ENCODE measurements at regions not wholly inside any gene's neighbourhood (a gene's known extent, or its start where the extent isn't known, plus 50 kb on each side); places are given as distances from the start of the nearest gene placed in this dataset.

GRCh38 chr3:113064183-113064582 lies 73.4 kb downstream of the GTPBP8 start:
- Histone ChIP-seq H3K4me2 (ENCODE audit: insufficient read depth, low read length) (no peak overlapping the region), H4K20me1 (replicated peaks; ENCODE audit: control insufficient read depth, insufficient read depth, low read length) (no peaks in the 10 kb centered on the region), H3K9me3 (replicated peaks; ENCODE audit: control insufficient read depth, insufficient read depth, low read depth, low read length) (no peaks in the 10 kb centered on the region), H3K9ac (ENCODE audit: insufficient read depth in 1 of 2, low read depth in 2 of 2, low read length in 2 of 2) (no peak overlapping the region), H3K27ac (ENCODE audit: extremely low read depth, low read depth, low read length) (no peak overlapping the region), H2AFZ (ENCODE audit: low read depth, low read length) (no peak overlapping the region), H3K4me3 (no peak overlapping the region), H3K27me3 (ENCODE audit: control insufficient read depth in 2 of 2, insufficient read depth in 2 of 2, low read length in 2 of 2) (no peaks in the 10 kb centered on the region; a peak in 1 of 5 replicates), H3K4me1 (replicated peaks in 1 of 2; ENCODE audit: control insufficient read depth in 2 of 2, insufficient read depth in 2 of 2, low read length in 2 of 2) (no peaks in the 10 kb centered on the region), H3K36me3 (ENCODE audit: control insufficient read depth, insufficient read depth, low read length) (no peaks in the 10 kb centered on the region), H3K79me2 (ENCODE audit: control insufficient read depth, insufficient read depth, low read length) (no peaks in the 10 kb centered on the region), H3K9me1 (ENCODE audit: control insufficient read depth, insufficient read depth, low read length) (no peaks in the 10 kb centered on the region)
- WGBS (ENCODE audit: insufficient coverage, low coverage, missing lambda C conversion rate): 0% methylated on average over 1 of the region's 1 CpG
- FAIRE-seq: no peak
- intact Hi-C loops (cut with micrococcal nuclease) (no loop called here), in situ Hi-C loops (cut with MboI) (loop anchor here (25.0 kb wide), 1 partner anchor 548 kb away; no protein-coding TSS in a partner anchor)
- no peak for DNase-seq (ENCODE audit: extremely low read depth in 1 of 4, low spot score in 3 of 4)
- ATAC-seq: no peak
- CTCF ChIA-PET (ENCODE audit: low intra/inter-chr PET ratio): no interaction called here
- POLR2A ChIA-PET: interaction anchor here (0.6 kb wide), 1 partner anchor 542 kb away, joined by 3 read pairs; no protein-coding TSS in a partner anchor
- no TSS peak for BruUV-seq (replicated peaks)
- no peak for TF ChIP-seq NR2F6 (CRISPR knock-in tag; IDR thresholded peaks at IDR 0.05)
- TF ChIP-seq NCOA4 (IDR thresholded peaks at IDR 0.05; ENCODE audit: partially characterized antibody): no peak
- TF ChIP-seq ZNF449 (CRISPR knock-in tag; IDR thresholded peaks at IDR 0.05): no peak
- TF ChIP-seq SUPT5H (IDR thresholded peaks at IDR 0.05): no peak
- no peak for TF ChIP-seq RHOXF2B (CRISPR knock-in tag; conservative IDR thresholded peaks at IDR 0.05)
- no peak for TF ChIP-seq ELK3 (CRISPR knock-in tag; IDR thresholded peaks at IDR 0.05)
- no peak for TF ChIP-seq ETV6 (IDR thresholded peaks at IDR 0.05; ENCODE audit: borderline replicate concordance in 1 of 2, low read depth in 2 of 2, low read length in 1 of 2)
- TF ChIP-seq ETV6 (CRISPR knock-in tag; IDR thresholded peaks at IDR 0.05; ENCODE audit: borderline replicate concordance): no peak
- no peak for TF ChIP-seq ATF6 (CRISPR knock-in tag; IDR thresholded peaks at IDR 0.05)
- no peak for TF ChIP-seq ZNF696 (CRISPR knock-in tag; conservative IDR thresholded peaks at IDR 0.05)
- no peak for TF ChIP-seq HMBOX1 (IDR thresholded peaks at IDR 0.05)

All from K562 (cell line).